MCF 10A (cell line): ENCODE measurements at regions not wholly inside any gene's neighbourhood (a gene's known extent, or its start where the extent isn't known, plus 50 kb on each side); places are given as distances from the start of the nearest gene placed in this dataset.

ENCODE experiments used
- BruUV-seq: library from RNA; stranded (reverse); fragments of 400-500 nt; replicated peaks from 2 replicates; lab custom pipeline; 2021; lab: Mats Ljungman, UMichigan
- CTCF ChIA-PET: fragments of 300-600 bp; sonication (Branson Sonifier 250); formaldehyde crosslinking; extraction: SDS; loops from one replicate; lab custom pipeline; 2021; ENCODE audit warnings: antibody characterized with exemption, inconsistent platforms; lab: Yijun Ruan, JAX
- POLR2A ChIA-PET: fragments of 300-600, 350-650 bp; sonication (Branson Sonifier 250); formaldehyde crosslinking; extraction: SDS; loops from one replicate; lab custom pipeline; 2020; ENCODE audit warnings: antibody characterized with exemption, inconsistent platforms; lab: Yijun Ruan, JAX
- DNase-seq: peaks from one replicate; pipeline ENCODE4 v3.0.0-alpha.2; 2018; ENCODE audit not compliant: unreplicated experiment
- H3K27ac Mint-ChIP-seq: one replicate; pipeline ENCODE4 v1.8.0; 2022; ENCODE audit warnings: mild to moderate bottlenecking, low read depth, mixed read lengths; ENCODE audit not compliant: unreplicated experiment
- H3K27me3 Mint-ChIP-seq: one replicate; pipeline ENCODE4 v1.8.0; 2022; ENCODE audit warnings: mixed read lengths; ENCODE audit not compliant: insufficient read depth, unreplicated experiment
- H3K36me3 Mint-ChIP-seq: one replicate; pipeline ENCODE4 v1.8.0; 2022; ENCODE audit warnings: mild to moderate bottlenecking, moderate library complexity, mixed read lengths; ENCODE audit not compliant: insufficient read depth, unreplicated experiment
- H3K4me1 Mint-ChIP-seq: one replicate; pipeline ENCODE4 v1.8.0; 2022; ENCODE audit warnings: mixed read lengths; ENCODE audit not compliant: insufficient read depth, unreplicated experiment
- H3K4me3 Mint-ChIP-seq: one replicate; pipeline ENCODE4 v1.8.0; 2022; ENCODE audit warnings: mild to moderate bottlenecking, moderate library complexity, mixed read lengths; ENCODE audit not compliant: unreplicated experiment
- H3K9me3 Mint-ChIP-seq: one replicate; pipeline ENCODE4 v1.8.0; 2022; ENCODE audit warnings: mixed read lengths; ENCODE audit not compliant: unreplicated experiment
- CTCF ChIP-seq: fragments of 200-600 bp; IDR thresholded peaks from one replicate; pipeline ENCODE4 v1.8.0; 2022; ENCODE audit warnings: antibody characterized with exemption, mild to moderate bottlenecking; ENCODE audit not compliant: unreplicated experiment
- intact Hi-C: fragments of 100-400 bp; cut with micrococcal nuclease; formaldehyde crosslinking; loops from 2 replicates; pipeline ENCODE4 v1.14.1; 2022

- no TSS peak for BruUV-seq
- intact Hi-C loops, result no loop called here
- TF ChIP-seq CTCF, result no peak
- Mint-ChIP-seq H3K9me3 (no peaks in the 10 kb centered on the region), H3K4me3 (no peak overlapping the region), H3K36me3 (no peaks in the 10 kb centered on the region), H3K4me1 (peaks cover 6% of the 10 kb centered on the region), H3K27ac (no peak overlapping the region), H3K27me3 (no peaks in the 10 kb centered on the region)
- ChIA-PET POLR2A (interaction anchor here (0.6 to 0.7 kb wide), 2 partner anchors 14 to 41 kb away, joined by 3 read pairs; no protein-coding TSS in a partner anchor), CTCF (no interaction called here)
- no peak for DNase-seq
These were observed 306.1 kb downstream of the ZEB2 start for GRCh38 chr2:144213797-144214196.

GRCh38 chr2:144211826-144212225 is 308.1 kb downstream of the ZEB2 start:
- BruUV-seq, result no TSS peak
- Mint-ChIP-seq H3K27ac (no peak overlapping the region), H3K27me3 (no peaks in the 10 kb centered on the region), H3K9me3 (no peaks in the 10 kb centered on the region), H3K4me3 (no peak overlapping the region), H3K4me1 (peaks cover 6% of the 10 kb centered on the region), H3K36me3 (no peaks in the 10 kb centered on the region)
- DNase-seq, result peak; percentile 4
- ChIA-PET POLR2A (no interaction called here), CTCF (no interaction called here)
- no peak for TF ChIP-seq CTCF
- intact Hi-C loops, result no loop called here

GRCh38 chr2:144211065-144211464 is 308.9 kb downstream of the ZEB2 start:
- BruUV-seq, result no TSS peak
- intact Hi-C loops, result no loop called here
- Mint-ChIP-seq H3K9me3 (no peaks in the 10 kb centered on the region), H3K4me3 (no peak overlapping the region), H3K27me3 (no peaks in the 10 kb centered on the region), H3K36me3 (no peaks in the 10 kb centered on the region), H3K4me1 (peaks cover 5% of the 10 kb centered on the region), H3K27ac (no peak overlapping the region)
- no peak for TF ChIP-seq CTCF
- ChIA-PET CTCF (interaction anchor here (0.6 kb wide), 1 partner anchor 46 kb away, joined by 3 read pairs; no protein-coding TSS in a partner anchor), POLR2A (no interaction called here)
- no peak for DNase-seq

GRCh38 chr2:144210076-144210475 is 309.8 kb downstream of the ZEB2 start:
- CTCF ChIA-PET, result interaction anchor here (0.6 kb wide), 1 partner anchor 59 kb away, joined by 3 read pairs; no protein-coding TSS in a partner anchor
- H3K4me3 Mint-ChIP-seq, result no peak overlapping the region
- H3K27ac Mint-ChIP-seq, result no peak overlapping the region
- H3K9me3 Mint-ChIP-seq, result no peaks in the 10 kb centered on the region
- intact Hi-C loops, result no loop called here
- H3K27me3 Mint-ChIP-seq, result no peaks in the 10 kb centered on the region
- TF ChIP-seq CTCF, result no peak
- POLR2A ChIA-PET, result interaction anchor here (0.6 to 0.8 kb wide), 2 partner anchors 32 to 121 kb away, joined by 3 read pairs; no protein-coding TSS in a partner anchor
- BruUV-seq, result no TSS peak
- H3K4me1 Mint-ChIP-seq, result no peaks in the 10 kb centered on the region
- DNase-seq, result no peak
- H3K36me3 Mint-ChIP-seq, result no peaks in the 10 kb centered on the region
